HCT116 (cell line): ENCODE measurements at regions not wholly inside any gene's neighbourhood (a gene's known extent, or its start where the extent isn't known, plus 50 kb on each side); places are given as distances from the start of the nearest gene placed in this dataset.

Experiments used
- ATAC-seq: fragments of 200-7000 bp; cut with Tn5 transposase; 2 replicates; pipeline ENCODE4 v1.9.1; 2020; ENCODE audit warnings: mild to moderate bottlenecking, moderate library complexity
- BruUV-seq: library from RNA; stranded (reverse); fragments of 400-500 nt; replicated peaks from 2 replicates; lab custom pipeline; 2021; lab: Mats Ljungman, UMichigan
- CTCF ChIA-PET: fragments of 300-600 bp; sonication (Branson Sonifier 250); formaldehyde crosslinking; loops from one replicate; lab custom pipeline; 2021; ENCODE audit warnings: antibody characterized with exemption; lab: Charles Lee
- POLR2A ChIA-PET: fragments of 300-600, 350-600 bp; sonication (Branson Sonifier 250); formaldehyde crosslinking; loops from one replicate; lab custom pipeline; 2021; ENCODE audit warnings: antibody characterized with exemption; lab: Charles Lee
- RAD21 ChIA-PET, 2 experiments: fragments of 300-600 bp; sonication (Branson Sonifier 250); formaldehyde crosslinking; loops; one replicate each; lab custom pipeline; 2023; ENCODE audit warnings: low total read pairs in 2 of 2; ENCODE audit not compliant: uncharacterized antibody in 2 of 2, unreplicated experiment in 2 of 2, low non-redundant PET in 1 of 2; lab: Charles Lee
- DNase-seq: peaks from one replicate; pipeline ENCODE4 v3.0.0-alpha.2; 2010; ENCODE audit warnings: low read depth, low spot score
- H2AFZ ChIP-seq: fragments of 200-600 bp; shearing (Covaris generic), sonication (generic); 2 replicates; pipeline ENCODE4 v1.6.1; 2017; ENCODE audit warnings: low read depth, mixed run types, mixed read lengths, antibody characterized with exemption, low read length; ENCODE audit not compliant: poor library complexity, severe bottlenecking
- H3K27ac ChIP-seq: 2 replicates; pipeline ENCODE4 v1.5.1; 2012; ENCODE audit warnings: low read depth, low read length
- H3K27me3 ChIP-seq: fragments of 200-600 bp; sonication (generic); 2 replicates; pipeline ENCODE4 v1.6.1; 2016; ENCODE audit warnings: mixed run types, low read length, mixed read lengths; ENCODE audit not compliant: insufficient read depth
- H3K36me3 ChIP-seq, 2 experiments: fragments of 200-500 bp in 1 of 2; fragments of 200-600 bp in 1 of 2; sonication (Bioruptor generic) in 1 of 2; sonication (generic) in 1 of 2; 2 replicates each; pipeline versions ENCODE4 v1.5.1 to v1.6.1; 2014 to 2016; ENCODE audit warnings: low read length in 2 of 2, inconsistent platforms in 1 of 2, mixed read lengths in 1 of 2, mixed run types in 1 of 2; ENCODE audit not compliant: insufficient read depth in 2 of 2, control insufficient read depth in 1 of 2
- H3K4me1 ChIP-seq, 2 experiments: fragments of 200-600 bp in 1 of 2; sonication (generic) in 1 of 2; 2 replicates each; pipeline versions ENCODE4 v1.5.1 to v1.6.1; 2012 to 2017; ENCODE audit warnings: low read length in 2 of 2, inconsistent platforms in 1 of 2, mild to moderate bottlenecking in 1 of 2, mixed read lengths in 1 of 2, mixed run types in 1 of 2, moderate library complexity in 1 of 2; ENCODE audit not compliant: insufficient read depth in 2 of 2, control insufficient read depth in 1 of 2
- H3K4me2 ChIP-seq: fragments of 200-600 bp; sonication (generic); 2 replicates; pipeline ENCODE4 v1.6.1; 2017; ENCODE audit warnings: mixed run types, low read length, mixed read lengths
- H3K4me3 ChIP-seq, 2 experiments: fragments of 200-600 bp in 1 of 2; sonication (generic) in 1 of 2; replicated peaks in 1 of 2; 2 replicates each; pipeline ENCODE4 v1.5.1; 2011 to 2016; ENCODE audit warnings: low read length in 2 of 2, control low read depth in 1 of 2, low read depth in 1 of 2, mild to moderate bottlenecking in 1 of 2, mixed read lengths in 1 of 2, mixed run types in 1 of 2
- H3K79me2 ChIP-seq: fragments of 200-600 bp; sonication (generic); 2 replicates; pipeline ENCODE4 v1.6.1; 2017; ENCODE audit warnings: mild to moderate bottlenecking, mixed run types, low read length, moderate library complexity, mixed read lengths; ENCODE audit not compliant: insufficient read depth
- H3K9ac ChIP-seq: fragments of 200-600 bp; sonication (generic); 2 replicates; pipeline ENCODE4 v1.6.1; 2016; ENCODE audit warnings: low read length, mixed read lengths
- H3K9me2 ChIP-seq: fragments of 200-600 bp; sonication (generic), shearing (Covaris generic); 2 replicates; pipeline ENCODE4 v1.6.1; 2017; ENCODE audit warnings: mixed run types, mild to moderate bottlenecking, moderate library complexity; ENCODE audit not compliant: insufficient read depth
- H3K9me3 ChIP-seq, 2 experiments: fragments of 200-500 bp in 1 of 2; fragments of 200-600 bp in 1 of 2; sonication (Bioruptor generic) in 1 of 2; sonication (generic) in 1 of 2; 2 replicates each; pipeline ENCODE4 v1.6.1; 2014 to 2017; ENCODE audit warnings: low read length in 2 of 2, mixed read lengths in 2 of 2, inconsistent platforms in 1 of 2, low read depth in 1 of 2, mild to moderate bottlenecking in 1 of 2, mixed run types in 1 of 2, moderate library complexity in 1 of 2; ENCODE audit not compliant: control insufficient read depth in 1 of 2, insufficient read depth in 1 of 2
- H4K20me1 ChIP-seq: fragments of 200-600 bp; sonication (generic), shearing (Covaris generic); 2 replicates; pipeline ENCODE4 v1.6.1; 2017; ENCODE audit warnings: mixed run types, mild to moderate bottlenecking, moderate library complexity; ENCODE audit not compliant: insufficient read depth
- CBX3 ChIP-seq: IDR thresholded peaks from 2 replicates; pipeline ENCODE4 v1.6.1; 2012; ENCODE audit warnings: low read depth
- CTCF ChIP-seq, 3 experiments: fragments of 200-600 bp in 1 of 3; sonication (generic) in 1 of 3; IDR thresholded peaks in 2 of 3; conservative IDR thresholded peaks in 1 of 3; 2 replicates each; pipeline ENCODE4 v1.5.1; 2012 to 2017; ENCODE audit warnings: low read depth in 2 of 3, low read length in 2 of 3, antibody characterized with exemption in 1 of 3, borderline replicate concordance in 1 of 3, control low read depth in 1 of 3, mild to moderate bottlenecking in 1 of 3, mixed read lengths in 1 of 3, mixed run types in 1 of 3, moderate library complexity in 1 of 3; ENCODE audit not compliant: insufficient read depth in 1 of 3
- EGR1 ChIP-seq: IDR thresholded peaks from 2 replicates; pipeline ENCODE4 v1.6.1; 2012; ENCODE audit warnings: low read depth
- EZH2 ChIP-seq: fragments of 200-600 bp; sonication (generic); IDR thresholded peaks from 2 replicates; pipeline ENCODE4 v1.6.1; 2017; ENCODE audit warnings: antibody characterized with exemption, mixed run types
- JUND ChIP-seq: IDR thresholded peaks from 2 replicates; pipeline ENCODE4 v1.6.1; 2012
- POLR2A ChIP-seq: IDR thresholded peaks from 2 replicates; pipeline ENCODE4 v1.7.0; 2011; ENCODE audit warnings: borderline replicate concordance; ENCODE audit not compliant: insufficient read depth, insufficient read length; ENCODE audit errors: extremely low read depth
- POLR2AphosphoS5 ChIP-seq: IDR thresholded peaks from 2 replicates; pipeline ENCODE4 v1.6.1; 2011; ENCODE audit warnings: mild to moderate bottlenecking, low read depth, low read length, moderate library complexity
- SIN3A ChIP-seq: IDR thresholded peaks from 2 replicates; pipeline ENCODE4 v1.6.1; 2012; ENCODE audit warnings: low read depth
- SP1 ChIP-seq: IDR thresholded peaks from 2 replicates; pipeline ENCODE4 v1.6.1; 2012; ENCODE audit warnings: low read depth
- SRF ChIP-seq: IDR thresholded peaks from 2 replicates; pipeline ENCODE4 v1.6.1; 2012; ENCODE audit warnings: low read depth
- TCF7L2 ChIP-seq: IDR thresholded peaks from 2 replicates; pipeline ENCODE4 v1.7.0; 2011; ENCODE audit warnings: borderline replicate concordance, inconsistent platforms; ENCODE audit not compliant: insufficient read depth, insufficient read length; ENCODE audit errors: extremely low read depth
- YY1 ChIP-seq: IDR thresholded peaks from 2 replicates; pipeline ENCODE4 v1.6.1; 2011; ENCODE audit warnings: low read length, low read depth, moderate library complexity, mild to moderate bottlenecking; ENCODE audit not compliant: insufficient replicate concordance; ENCODE audit errors: extremely low read depth
- ZFX ChIP-seq: fragments of 450-650 bp; IDR thresholded peaks from 2 replicates; pipeline ENCODE4 v1.6.1; 2017
- ZNF274 ChIP-seq: fragments of 200-500 bp; sonication (Bioruptor generic); IDR thresholded peaks from 2 replicates; pipeline ENCODE4 v1.6.1; 2014; ENCODE audit warnings: mild to moderate bottlenecking, low read depth, low read length, inconsistent platforms
- intact Hi-C: fragments of 100-400 bp; cut with micrococcal nuclease; formaldehyde crosslinking; loops from 2 replicates; pipeline ENCODE4 v1.10.0; 2022
- TF ChIP-seq, protein P1 (sequence below): IDR thresholded peaks from 2 replicates; pipeline ENCODE4 v1.6.1; 2012
- TF ChIP-seq, protein P2 (sequence below): IDR thresholded peaks from 2 replicates; pipeline ENCODE4 v1.6.1; 2012; ENCODE audit warnings: low read depth
- TF ChIP-seq, protein P3 (sequence below): IDR thresholded peaks from 2 replicates; pipeline ENCODE4 v1.6.1; 2011; ENCODE audit warnings: mild to moderate bottlenecking, low read length, moderate library complexity; ENCODE audit not compliant: insufficient replicate concordance; ENCODE audit errors: extremely low read depth
- TF ChIP-seq, protein P4 (sequence below): IDR thresholded peaks from 2 replicates; pipeline ENCODE4 v1.6.1; 2012

GRCh38 chrX:151085207-151085606 is 91.2 kb upstream of the GPR50 start:
- no peaks in the 10 kb centered on the region for H3K9me2 ChIP-seq
- intact Hi-C loops, result no loop called here
- POLR2A ChIA-PET, result no interaction called here
- H3K27me3 ChIP-seq, result peaks cover 20% of the 10 kb centered on the region
- no peak overlapping the region for H3K9ac ChIP-seq
- H3K4me1 ChIP-seq, result peaks cover 3 to 7% of the 10 kb centered on the region in 2 experiments; a peak in 1 of 4 replicates
- H3K9me3 ChIP-seq, result no peaks in the 10 kb centered on the region
- no peaks in the 10 kb centered on the region for H4K20me1 ChIP-seq
- no peak overlapping the region for H3K27ac ChIP-seq
- RAD21 ChIA-PET, result no interaction called here
- DNase-seq (no peak), ATAC-seq (no peak)
- H3K4me2 ChIP-seq, result no peak overlapping the region
- BruUV-seq, result no TSS peak
- no peaks in the 10 kb centered on the region for H3K79me2 ChIP-seq
- no peak for TF ChIP-seq CBX3
- TF ChIP-seq, protein P1, sequence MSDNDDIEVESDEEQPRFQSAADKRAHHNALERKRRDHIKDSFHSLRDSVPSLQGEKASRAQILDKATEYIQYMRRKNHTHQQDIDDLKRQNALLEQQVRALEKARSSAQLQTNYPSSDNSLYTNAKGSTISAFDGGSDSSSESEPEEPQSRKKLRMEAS, result no peak
- TF ChIP-seq ZFX, result no peak
- no peak for TF ChIP-seq EGR1
- no peak for TF ChIP-seq JUND
- no peak for TF ChIP-seq EZH2
- TF ChIP-seq SP1, result no peak
- TF ChIP-seq, protein P2, sequence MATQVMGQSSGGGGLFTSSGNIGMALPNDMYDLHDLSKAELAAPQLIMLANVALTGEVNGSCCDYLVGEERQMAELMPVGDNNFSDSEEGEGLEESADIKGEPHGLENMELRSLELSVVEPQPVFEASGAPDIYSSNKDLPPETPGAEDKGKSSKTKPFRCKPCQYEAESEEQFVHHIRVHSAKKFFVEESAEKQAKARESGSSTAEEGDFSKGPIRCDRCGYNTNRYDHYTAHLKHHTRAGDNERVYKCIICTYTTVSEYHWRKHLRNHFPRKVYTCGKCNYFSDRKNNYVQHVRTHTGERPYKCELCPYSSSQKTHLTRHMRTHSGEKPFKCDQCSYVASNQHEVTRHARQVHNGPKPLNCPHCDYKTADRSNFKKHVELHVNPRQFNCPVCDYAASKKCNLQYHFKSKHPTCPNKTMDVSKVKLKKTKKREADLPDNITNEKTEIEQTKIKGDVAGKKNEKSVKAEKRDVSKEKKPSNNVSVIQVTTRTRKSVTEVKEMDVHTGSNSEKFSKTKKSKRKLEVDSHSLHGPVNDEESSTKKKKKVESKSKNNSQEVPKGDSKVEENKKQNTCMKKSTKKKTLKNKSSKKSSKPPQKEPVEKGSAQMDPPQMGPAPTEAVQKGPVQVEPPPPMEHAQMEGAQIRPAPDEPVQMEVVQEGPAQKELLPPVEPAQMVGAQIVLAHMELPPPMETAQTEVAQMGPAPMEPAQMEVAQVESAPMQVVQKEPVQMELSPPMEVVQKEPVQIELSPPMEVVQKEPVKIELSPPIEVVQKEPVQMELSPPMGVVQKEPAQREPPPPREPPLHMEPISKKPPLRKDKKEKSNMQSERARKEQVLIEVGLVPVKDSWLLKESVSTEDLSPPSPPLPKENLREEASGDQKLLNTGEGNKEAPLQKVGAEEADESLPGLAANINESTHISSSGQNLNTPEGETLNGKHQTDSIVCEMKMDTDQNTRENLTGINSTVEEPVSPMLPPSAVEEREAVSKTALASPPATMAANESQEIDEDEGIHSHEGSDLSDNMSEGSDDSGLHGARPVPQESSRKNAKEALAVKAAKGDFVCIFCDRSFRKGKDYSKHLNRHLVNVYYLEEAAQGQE, result no peak
- no peak for TF ChIP-seq YY1
- TF ChIP-seq, protein P3, sequence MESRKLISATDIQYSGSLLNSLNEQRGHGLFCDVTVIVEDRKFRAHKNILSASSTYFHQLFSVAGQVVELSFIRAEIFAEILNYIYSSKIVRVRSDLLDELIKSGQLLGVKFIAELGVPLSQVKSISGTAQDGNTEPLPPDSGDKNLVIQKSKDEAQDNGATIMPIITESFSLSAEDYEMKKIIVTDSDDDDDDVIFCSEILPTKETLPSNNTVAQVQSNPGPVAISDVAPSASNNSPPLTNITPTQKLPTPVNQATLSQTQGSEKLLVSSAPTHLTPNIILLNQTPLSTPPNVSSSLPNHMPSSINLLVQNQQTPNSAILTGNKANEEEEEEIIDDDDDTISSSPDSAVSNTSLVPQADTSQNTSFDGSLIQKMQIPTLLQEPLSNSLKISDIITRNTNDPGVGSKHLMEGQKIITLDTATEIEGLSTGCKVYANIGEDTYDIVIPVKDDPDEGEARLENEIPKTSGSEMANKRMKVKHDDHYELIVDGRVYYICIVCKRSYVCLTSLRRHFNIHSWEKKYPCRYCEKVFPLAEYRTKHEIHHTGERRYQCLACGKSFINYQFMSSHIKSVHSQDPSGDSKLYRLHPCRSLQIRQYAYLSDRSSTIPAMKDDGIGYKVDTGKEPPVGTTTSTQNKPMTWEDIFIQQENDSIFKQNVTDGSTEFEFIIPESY, result no peak
- no peak for TF ChIP-seq TCF7L2
- no peak for TF ChIP-seq SIN3A
- TF ChIP-seq, protein P4, sequence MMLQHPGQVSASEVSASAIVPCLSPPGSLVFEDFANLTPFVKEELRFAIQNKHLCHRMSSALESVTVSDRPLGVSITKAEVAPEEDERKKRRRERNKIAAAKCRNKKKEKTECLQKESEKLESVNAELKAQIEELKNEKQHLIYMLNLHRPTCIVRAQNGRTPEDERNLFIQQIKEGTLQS, result no peak
- no peak for TF ChIP-seq SRF
- TF ChIP-seq POLR2A, result no peak
- no peak for TF ChIP-seq POLR2AphosphoS5
- no peak for TF ChIP-seq CTCF (IDR thresholded peaks at IDR 0.05 in 2 of 3, conservative IDR thresholded peaks at IDR 0.05 in 1 of 3; ENCODE audit: borderline replicate concordance in 1 of 3, insufficient read depth in 1 of 3, low read depth in 2 of 3, low read length in 2 of 3)
- TF ChIP-seq ZNF274, result no peak
- no peaks in the 10 kb centered on the region for H3K36me3 ChIP-seq
- CTCF ChIA-PET, result interaction anchor here (6.5 kb wide), 1 partner anchor 312 kb away, joined by 72 read pairs; no protein-coding TSS in a partner anchor
- no peak overlapping the region for H2AFZ ChIP-seq
- H3K4me3 ChIP-seq, result no peak overlapping the region
